Cardiac muscle cell (in vitro differentiated cells and primary cell): ENCODE measurements at regions not wholly inside any gene's neighbourhood (a gene's known extent, or its start where the extent isn't known, plus 50 kb on each side); places are given as distances from the start of the nearest gene placed in this dataset.

Experiments
- DNase-seq, 2 donors: peaks; one replicate each; pipeline versions ENCODE4 v3.0.0 to v3.0.0-alpha.2; 2010 to 2017; ENCODE audit warnings: low read depth in 1 of 2, low spot score in 1 of 2
- H3K27ac ChIP-seq: fragments of 200-600 bp; sonication (generic); 2 replicates; pipeline ENCODE4 v1.5.1; 2016
- H3K27me3 ChIP-seq: fragments of 200-600 bp; sonication (generic); 2 replicates; pipeline ENCODE4 v1.6.0; 2016; ENCODE audit warnings: control low read depth
- H3K36me3 ChIP-seq: fragments of 200-600 bp; sonication (generic); 2 replicates; pipeline ENCODE4 v1.5.1; 2016; ENCODE audit warnings: control low read depth
- H3K4me1 ChIP-seq: fragments of 200-600 bp; sonication (generic); 2 replicates; pipeline ENCODE4 v1.8.1; 2017; ENCODE audit warnings: low read depth, mild to moderate bottlenecking, mixed run types
- H3K4me3 ChIP-seq: fragments of 200-600 bp; sonication (generic); 2 replicates; pipeline ENCODE4 v1.5.1; 2016; ENCODE audit warnings: mild to moderate bottlenecking
- H3K9me3 ChIP-seq: fragments of 200-600 bp; sonication (generic); 2 replicates; pipeline ENCODE4 v1.5.1; 2017; ENCODE audit warnings: low read depth, mild to moderate bottlenecking, control low read depth
- TF ChIP-seq, protein P1 (sequence below): IDR thresholded peaks from 2 replicates; pipeline ENCODE4 v1.5.1; 2012; ENCODE audit warnings: low read depth, mild to moderate bottlenecking, low read length

DNA sequence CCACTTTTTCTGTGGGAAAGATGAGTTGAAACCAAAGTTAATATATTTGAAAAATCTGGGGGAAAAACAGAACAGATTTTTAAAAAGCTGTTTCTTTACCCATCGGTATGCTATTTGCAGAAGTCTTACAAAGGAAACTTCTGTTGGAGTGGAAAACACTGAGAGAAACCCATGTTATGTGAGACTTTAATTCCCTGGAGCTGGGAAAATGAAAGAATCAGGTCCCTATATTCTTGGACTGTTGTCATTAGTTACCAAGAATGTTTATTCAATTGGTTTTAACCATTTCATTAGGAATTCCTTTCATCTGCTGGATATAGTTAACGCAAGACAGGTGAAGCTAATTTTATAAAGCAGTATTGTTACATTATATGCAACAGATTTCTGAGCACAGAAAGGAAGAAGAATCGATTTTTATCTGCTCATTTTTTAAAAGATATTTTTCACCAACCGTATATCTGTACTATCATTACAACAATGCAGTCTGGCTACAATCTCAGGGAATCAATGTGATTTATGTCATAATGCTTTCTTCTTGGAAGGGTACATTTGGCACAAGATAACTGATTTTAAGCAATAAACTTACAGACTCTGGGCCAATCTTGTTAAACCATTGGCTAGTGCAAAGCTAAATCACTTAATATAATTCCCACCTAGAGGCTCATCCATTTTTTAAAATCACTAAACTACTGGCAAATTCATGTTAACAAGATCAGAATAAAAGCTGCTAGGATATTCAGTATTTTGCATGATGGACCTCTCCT, 170.0 kb downstream of the MOXD1 start:
- Histone ChIP-seq H3K27me3 (no peaks in the 10 kb centered on the region), H3K4me1 (no peaks in the 10 kb centered on the region), H3K27ac (no peak overlapping the region), H3K4me3 (no peak overlapping the region), H3K9me3 (no peaks in the 10 kb centered on the region), H3K36me3 (no peaks in the 10 kb centered on the region)
- TF ChIP-seq, protein P1, sequence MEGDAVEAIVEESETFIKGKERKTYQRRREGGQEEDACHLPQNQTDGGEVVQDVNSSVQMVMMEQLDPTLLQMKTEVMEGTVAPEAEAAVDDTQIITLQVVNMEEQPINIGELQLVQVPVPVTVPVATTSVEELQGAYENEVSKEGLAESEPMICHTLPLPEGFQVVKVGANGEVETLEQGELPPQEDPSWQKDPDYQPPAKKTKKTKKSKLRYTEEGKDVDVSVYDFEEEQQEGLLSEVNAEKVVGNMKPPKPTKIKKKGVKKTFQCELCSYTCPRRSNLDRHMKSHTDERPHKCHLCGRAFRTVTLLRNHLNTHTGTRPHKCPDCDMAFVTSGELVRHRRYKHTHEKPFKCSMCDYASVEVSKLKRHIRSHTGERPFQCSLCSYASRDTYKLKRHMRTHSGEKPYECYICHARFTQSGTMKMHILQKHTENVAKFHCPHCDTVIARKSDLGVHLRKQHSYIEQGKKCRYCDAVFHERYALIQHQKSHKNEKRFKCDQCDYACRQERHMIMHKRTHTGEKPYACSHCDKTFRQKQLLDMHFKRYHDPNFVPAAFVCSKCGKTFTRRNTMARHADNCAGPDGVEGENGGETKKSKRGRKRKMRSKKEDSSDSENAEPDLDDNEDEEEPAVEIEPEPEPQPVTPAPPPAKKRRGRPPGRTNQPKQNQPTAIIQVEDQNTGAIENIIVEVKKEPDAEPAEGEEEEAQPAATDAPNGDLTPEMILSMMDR: no peak
- no peak for DNase-seq

DNA sequence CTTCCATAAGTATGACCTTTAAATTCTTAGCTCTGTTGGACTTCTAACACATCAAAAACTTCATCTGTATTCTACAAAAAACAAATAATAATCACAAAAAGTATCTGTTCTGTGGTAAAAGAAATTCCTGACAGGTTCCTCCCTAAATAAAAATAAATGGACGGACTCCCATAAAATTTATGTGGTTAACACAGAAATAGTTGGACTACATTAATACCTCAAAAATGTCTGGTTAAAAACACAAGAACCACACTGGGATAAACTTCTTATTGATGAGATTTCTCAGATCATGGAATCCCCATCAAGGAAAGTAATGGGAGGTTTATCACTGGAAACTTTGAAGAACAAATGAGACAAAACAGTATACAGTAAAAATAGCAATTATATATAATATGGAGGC, 172.4 kb downstream of the MOXD1 start:
- TF ChIP-seq, protein P1: no peak
- Histone ChIP-seq H3K9me3 (no peaks in the 10 kb centered on the region), H3K4me3 (no peak overlapping the region), H3K27me3 (no peaks in the 10 kb centered on the region), H3K36me3 (no peaks in the 10 kb centered on the region), H3K4me1 (no peaks in the 10 kb centered on the region), H3K27ac (no peak overlapping the region)
- DNase-seq: no peak

DNA sequence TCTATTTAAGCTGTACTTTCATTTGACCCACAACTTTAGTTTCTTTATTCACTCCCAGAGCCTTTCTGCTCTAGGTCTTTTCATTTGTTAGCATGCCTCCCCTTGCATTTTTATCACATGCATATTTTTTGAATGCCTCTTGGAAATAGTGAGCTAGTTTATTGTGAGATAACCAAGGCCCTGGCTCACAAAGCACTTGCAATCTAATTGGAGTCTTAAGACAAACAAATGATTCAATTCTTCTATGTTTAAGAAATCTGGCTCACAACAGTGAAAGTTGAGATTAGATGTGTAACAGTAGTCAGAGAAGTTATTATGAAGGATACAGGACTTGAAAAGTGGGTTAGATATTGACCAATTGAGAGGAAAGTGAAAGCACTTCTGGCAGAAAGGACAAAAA, 173.4 kb downstream of the MOXD1 start:
- no peaks in the 10 kb centered on the region for H3K4me1 ChIP-seq
- no peaks in the 10 kb centered on the region for H3K27me3 ChIP-seq
- TF ChIP-seq, protein P1: no peak
- H3K27ac ChIP-seq: no peak overlapping the region
- DNase-seq: peak in 1 of 2 donors; percentile 78
- H3K4me3 ChIP-seq: no peak overlapping the region
- H3K9me3 ChIP-seq: no peaks in the 10 kb centered on the region
- H3K36me3 ChIP-seq: no peaks in the 10 kb centered on the region

DNA sequence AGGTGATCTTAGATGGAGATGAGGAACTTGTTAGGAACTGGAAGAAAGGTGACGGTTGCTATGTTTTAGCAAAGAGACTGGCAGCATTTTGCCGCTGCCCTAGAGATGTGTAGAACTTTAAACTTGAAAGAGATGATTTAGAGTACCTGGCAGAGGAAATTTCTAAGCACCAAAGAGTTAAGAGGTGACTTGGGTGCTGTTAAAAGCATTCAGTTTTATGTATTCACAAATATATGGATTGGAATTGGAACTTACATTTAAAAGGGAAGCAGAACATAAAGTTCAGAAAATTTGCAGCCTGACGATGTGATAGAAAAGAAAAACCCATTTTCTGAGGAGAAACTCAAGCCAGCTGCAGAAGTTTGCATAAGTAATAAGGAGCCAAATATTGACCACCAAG, 176.3 kb downstream of the MOXD1 start:
- DNase-seq: no peak
- TF ChIP-seq, protein P1: no peak

DNA sequence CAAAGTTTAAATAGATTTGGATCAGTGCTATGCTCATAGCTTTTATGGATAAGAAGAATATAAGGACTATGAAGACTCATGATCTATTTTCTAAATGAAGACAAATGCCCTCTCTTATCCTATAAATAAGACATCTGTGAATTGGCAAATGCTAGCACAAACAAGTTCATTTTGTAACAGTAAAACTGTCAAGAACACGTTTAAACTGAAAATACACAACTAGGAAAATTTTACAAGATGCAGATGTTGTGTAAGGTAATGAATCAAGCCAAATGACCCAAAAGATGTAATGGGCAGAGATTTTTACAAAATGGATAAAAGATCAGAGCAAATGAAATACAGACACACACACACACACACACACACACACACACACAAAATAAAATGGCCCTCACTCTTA, 180.5 kb downstream of the MOXD1 start:
- TF ChIP-seq, protein P1: no peak

More for the DNA sequence above, 176.3 kb downstream of the MOXD1 start:
- H3K27ac ChIP-seq: no peak overlapping the region
- H3K4me3 ChIP-seq: no peak overlapping the region
- H3K9me3 ChIP-seq: no peaks in the 10 kb centered on the region
- H3K27me3 ChIP-seq: no peaks in the 10 kb centered on the region
- H3K36me3 ChIP-seq: no peaks in the 10 kb centered on the region
- H3K4me1 ChIP-seq: no peaks in the 10 kb centered on the region

More for the DNA sequence above, 180.5 kb downstream of the MOXD1 start:
- no peaks in the 10 kb centered on the region for H3K4me1 ChIP-seq
- H3K36me3 ChIP-seq: no peaks in the 10 kb centered on the region
- no peak overlapping the region for H3K4me3 ChIP-seq
- no peaks in the 10 kb centered on the region for H3K27me3 ChIP-seq
- H3K27ac ChIP-seq: no peak overlapping the region
- DNase-seq: no peak
- H3K9me3 ChIP-seq: no peaks in the 10 kb centered on the region
